ENCODE measurements at regions not wholly inside any gene's neighbourhood (a gene's known extent, or its start where the extent isn't known, plus 50 kb on each side); places are given as distances from the start of the nearest gene placed in this dataset.

DNA sequence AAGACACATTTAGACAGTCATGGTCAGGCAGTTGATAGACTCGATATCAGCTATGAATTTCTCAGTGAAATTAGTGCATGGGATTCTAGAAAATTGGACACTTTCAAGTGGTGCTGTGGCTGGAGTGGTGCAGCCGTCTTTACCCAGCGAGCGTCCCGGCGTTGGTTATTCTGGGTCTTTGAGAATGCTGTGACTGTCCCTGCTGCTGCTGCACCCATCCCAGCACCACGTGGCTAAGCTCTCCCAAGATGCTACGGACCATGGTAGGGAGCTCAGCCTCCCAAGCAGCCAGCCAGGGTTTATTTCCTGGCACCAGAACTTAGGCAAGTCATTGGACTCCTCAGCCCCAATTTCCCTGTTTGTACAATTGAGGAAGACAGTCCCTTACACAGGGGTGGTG lies 147.2 kb upstream of the RPS6KA2 start (continued):
- TF ChIP-seq NFAT5 (CRISPR knock-in tag; IDR thresholded peaks at IDR 0.05) = no peak
- TF ChIP-seq IRX3 (CRISPR knock-in tag; IDR thresholded peaks at IDR 0.05; ENCODE audit: borderline replicate concordance, low read depth) = no peak
- no peak for TF ChIP-seq KAT8 (CRISPR knock-in tag; IDR thresholded peaks at IDR 0.05)
- TF ChIP-seq, protein P1, sequence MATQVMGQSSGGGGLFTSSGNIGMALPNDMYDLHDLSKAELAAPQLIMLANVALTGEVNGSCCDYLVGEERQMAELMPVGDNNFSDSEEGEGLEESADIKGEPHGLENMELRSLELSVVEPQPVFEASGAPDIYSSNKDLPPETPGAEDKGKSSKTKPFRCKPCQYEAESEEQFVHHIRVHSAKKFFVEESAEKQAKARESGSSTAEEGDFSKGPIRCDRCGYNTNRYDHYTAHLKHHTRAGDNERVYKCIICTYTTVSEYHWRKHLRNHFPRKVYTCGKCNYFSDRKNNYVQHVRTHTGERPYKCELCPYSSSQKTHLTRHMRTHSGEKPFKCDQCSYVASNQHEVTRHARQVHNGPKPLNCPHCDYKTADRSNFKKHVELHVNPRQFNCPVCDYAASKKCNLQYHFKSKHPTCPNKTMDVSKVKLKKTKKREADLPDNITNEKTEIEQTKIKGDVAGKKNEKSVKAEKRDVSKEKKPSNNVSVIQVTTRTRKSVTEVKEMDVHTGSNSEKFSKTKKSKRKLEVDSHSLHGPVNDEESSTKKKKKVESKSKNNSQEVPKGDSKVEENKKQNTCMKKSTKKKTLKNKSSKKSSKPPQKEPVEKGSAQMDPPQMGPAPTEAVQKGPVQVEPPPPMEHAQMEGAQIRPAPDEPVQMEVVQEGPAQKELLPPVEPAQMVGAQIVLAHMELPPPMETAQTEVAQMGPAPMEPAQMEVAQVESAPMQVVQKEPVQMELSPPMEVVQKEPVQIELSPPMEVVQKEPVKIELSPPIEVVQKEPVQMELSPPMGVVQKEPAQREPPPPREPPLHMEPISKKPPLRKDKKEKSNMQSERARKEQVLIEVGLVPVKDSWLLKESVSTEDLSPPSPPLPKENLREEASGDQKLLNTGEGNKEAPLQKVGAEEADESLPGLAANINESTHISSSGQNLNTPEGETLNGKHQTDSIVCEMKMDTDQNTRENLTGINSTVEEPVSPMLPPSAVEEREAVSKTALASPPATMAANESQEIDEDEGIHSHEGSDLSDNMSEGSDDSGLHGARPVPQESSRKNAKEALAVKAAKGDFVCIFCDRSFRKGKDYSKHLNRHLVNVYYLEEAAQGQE (IDR thresholded peaks at IDR 0.05; ENCODE audit: borderline replicate concordance in 1 of 2, low read depth in 1 of 2, low read length in 2 of 2) = no peak
- TF ChIP-seq BATF2 (CRISPR knock-in tag; IDR thresholded peaks at IDR 0.05) = no peak
- TF ChIP-seq PTBP1 (IDR thresholded peaks at IDR 0.05; ENCODE audit: low read depth, low read length, poor library complexity, severe bottlenecking) = no peak
- TF ChIP-seq MXD1 (CRISPR knock-in tag; IDR thresholded peaks at IDR 0.05) = no peak
- TF ChIP-seq PHF8 (CRISPR knock-in tag; IDR thresholded peaks at IDR 0.05) = no peak
- no peak for TF ChIP-seq ZFAT (CRISPR knock-in tag; conservative IDR thresholded peaks at IDR 0.05)
- no peak for TF ChIP-seq ZNF562 (CRISPR knock-in tag; IDR thresholded peaks at IDR 0.05; ENCODE audit: borderline replicate concordance)
- no peak for TF ChIP-seq EED (CRISPR knock-in tag; IDR thresholded peaks at IDR 0.05)

Measured in HepG2 (cell line).